DOHH2 (cell line): ENCODE measurements at regions not wholly inside any gene's neighbourhood (a gene's known extent, or its start where the extent isn't known, plus 50 kb on each side); places are given as distances from the start of the nearest gene placed in this dataset.
"Not testable (repeated sequence)": the region's sequence is repeated elsewhere in the genome, so short reads cannot be mapped to it uniquely, and the experiment has no call there.

Experiments used
- H3F3A ChIP-seq: fragments of 200-600 bp; sonication (generic), shearing (Covaris generic); 2 replicates; pipeline ENCODE4 v1.6.0; 2016; ENCODE audit warnings: antibody characterized with exemption, mild to moderate bottlenecking; ENCODE audit not compliant: control insufficient read depth, insufficient read depth
- H3K27ac ChIP-seq: fragments of 200-600 bp; sonication (generic); 2 replicates; pipeline ENCODE4 v1.5.1; 2014; ENCODE audit warnings: low read depth, mild to moderate bottlenecking, low read length, moderate library complexity
- H3K27me3 ChIP-seq: fragments of 200-600 bp; sonication (generic); 2 replicates; pipeline ENCODE4 v1.6.1; 2014; ENCODE audit warnings: mild to moderate bottlenecking, low read length, mixed read lengths; ENCODE audit not compliant: control insufficient read depth
- H3K36me3 ChIP-seq: fragments of 200-600 bp; sonication (generic); 2 replicates; pipeline ENCODE4 v1.6.1; 2014; ENCODE audit warnings: mild to moderate bottlenecking, low read length, moderate library complexity, mixed read lengths; ENCODE audit not compliant: control insufficient read depth
- H3K4me1 ChIP-seq: fragments of 200-600 bp; sonication (generic); 2 replicates; pipeline ENCODE4 v1.6.1; 2014; ENCODE audit warnings: mild to moderate bottlenecking, low read length, mixed read lengths; ENCODE audit not compliant: control insufficient read depth
- H3K4me2 ChIP-seq: fragments of 200-600 bp; sonication (generic); 2 replicates; pipeline ENCODE4 v1.6.0; 2014; ENCODE audit warnings: mild to moderate bottlenecking, low read length, moderate library complexity
- H3K4me3 ChIP-seq: fragments of 200-600 bp; sonication (generic); 2 replicates; pipeline ENCODE4 v1.5.1; 2014; ENCODE audit warnings: mild to moderate bottlenecking, low read length, mixed read lengths
- H3K79me2 ChIP-seq: fragments of 200-600 bp; sonication (generic); 2 replicates; pipeline ENCODE4 v1.6.1; 2014; ENCODE audit warnings: mild to moderate bottlenecking, low read length, mixed read lengths; ENCODE audit not compliant: control insufficient read depth
- H3K9me2 ChIP-seq: fragments of 200-600 bp; sonication (generic); replicated peaks from 2 replicates; pipeline ENCODE4 v1.6.1; 2014; ENCODE audit warnings: mild to moderate bottlenecking, low read length, mixed read lengths; ENCODE audit not compliant: control insufficient read depth
- H3K9me3 ChIP-seq: fragments of 200-600 bp; sonication (generic); 2 replicates; pipeline ENCODE4 v1.6.1; 2014; ENCODE audit warnings: antibody characterized with exemption, low read length, mixed read lengths; ENCODE audit not compliant: control insufficient read depth, insufficient read depth
- H4K20me1 ChIP-seq: fragments of 200-600 bp; sonication (generic); 2 replicates; pipeline ENCODE4 v1.6.0; 2014; ENCODE audit warnings: low read depth, mild to moderate bottlenecking, antibody characterized with exemption, low read length, moderate library complexity; ENCODE audit not compliant: control insufficient read depth, insufficient read depth
- EZH2phosphoT487 ChIP-seq: fragments of 200-600 bp; sonication (generic); IDR thresholded peaks from 2 replicates; pipeline ENCODE4 v1.6.1; 2017; ENCODE audit warnings: borderline replicate concordance, mild to moderate bottlenecking, antibody characterized with exemption, low read length, moderate library complexity, mixed read lengths
- TF ChIP-seq, protein P1 (sequence below): fragments of 200-600 bp; sonication (generic); IDR thresholded peaks from one replicate; pipeline ENCODE4 v1.5.1; 2014; ENCODE audit warnings: antibody characterized with exemption, mild to moderate bottlenecking, low read depth, low read length; ENCODE audit not compliant: poor library complexity, severe bottlenecking

DNA sequence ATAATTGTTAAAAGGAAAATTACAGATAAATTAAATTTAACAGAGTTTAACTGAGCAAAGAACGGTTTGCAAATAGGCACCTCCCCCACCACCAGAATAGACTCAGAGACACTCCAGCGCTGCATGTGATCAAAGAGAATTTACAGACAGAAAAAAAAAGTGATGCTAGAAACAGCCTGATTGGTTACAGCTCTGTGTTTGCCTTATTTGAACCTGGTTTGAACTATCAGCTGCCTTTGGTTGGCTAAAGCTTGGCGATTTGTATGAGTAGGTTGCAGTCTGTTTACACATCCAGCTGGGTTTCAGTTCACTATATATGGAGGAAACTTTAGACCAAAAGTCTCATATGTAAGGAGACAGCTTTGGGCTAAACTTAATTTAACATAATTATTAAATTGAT lies 249.1 kb downstream of the ENC1 start:
- no peak overlapping the region for H3K4me2 ChIP-seq

DNA sequence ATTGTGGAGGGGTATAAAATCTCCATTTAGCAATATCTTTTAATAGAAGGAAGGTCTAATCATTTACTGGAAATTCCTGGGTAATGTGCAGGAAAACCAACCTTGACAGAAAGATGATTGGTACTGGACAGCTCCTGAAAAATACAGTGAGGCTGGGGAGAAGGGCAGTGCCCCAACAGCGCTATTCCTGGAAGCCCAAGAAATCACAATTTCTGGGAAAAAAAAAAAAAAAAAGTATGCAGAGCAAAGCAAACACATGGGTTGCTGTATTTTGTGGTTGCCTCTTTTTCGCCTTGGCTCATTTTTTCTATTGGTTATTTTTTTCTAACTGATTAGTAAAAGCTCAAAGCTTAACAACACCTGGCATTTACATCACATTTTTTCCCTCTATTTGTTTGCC lies 249.7 kb downstream of the ENC1 start:
- Histone ChIP-seq H3K27ac (no peak overlapping the region), H4K20me1 (no peaks in the 10 kb centered on the region), H3K4me3 (no peak overlapping the region), H3K4me2 (no peak overlapping the region), H3K4me1 (no peaks in the 10 kb centered on the region), H3K9me2 (no peaks in the 10 kb centered on the region), H3K79me2 (no peaks in the 10 kb centered on the region), H3K27me3 (no peaks in the 10 kb centered on the region), H3F3A (no peaks in the 10 kb centered on the region), H3K9me3 (no peaks in the 10 kb centered on the region), H3K36me3 (no peaks in the 10 kb centered on the region)
- TF ChIP-seq EZH2phosphoT487, result no peak
- TF ChIP-seq, protein P1, sequence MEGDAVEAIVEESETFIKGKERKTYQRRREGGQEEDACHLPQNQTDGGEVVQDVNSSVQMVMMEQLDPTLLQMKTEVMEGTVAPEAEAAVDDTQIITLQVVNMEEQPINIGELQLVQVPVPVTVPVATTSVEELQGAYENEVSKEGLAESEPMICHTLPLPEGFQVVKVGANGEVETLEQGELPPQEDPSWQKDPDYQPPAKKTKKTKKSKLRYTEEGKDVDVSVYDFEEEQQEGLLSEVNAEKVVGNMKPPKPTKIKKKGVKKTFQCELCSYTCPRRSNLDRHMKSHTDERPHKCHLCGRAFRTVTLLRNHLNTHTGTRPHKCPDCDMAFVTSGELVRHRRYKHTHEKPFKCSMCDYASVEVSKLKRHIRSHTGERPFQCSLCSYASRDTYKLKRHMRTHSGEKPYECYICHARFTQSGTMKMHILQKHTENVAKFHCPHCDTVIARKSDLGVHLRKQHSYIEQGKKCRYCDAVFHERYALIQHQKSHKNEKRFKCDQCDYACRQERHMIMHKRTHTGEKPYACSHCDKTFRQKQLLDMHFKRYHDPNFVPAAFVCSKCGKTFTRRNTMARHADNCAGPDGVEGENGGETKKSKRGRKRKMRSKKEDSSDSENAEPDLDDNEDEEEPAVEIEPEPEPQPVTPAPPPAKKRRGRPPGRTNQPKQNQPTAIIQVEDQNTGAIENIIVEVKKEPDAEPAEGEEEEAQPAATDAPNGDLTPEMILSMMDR, result no peak

More for the DNA sequence above, 249.1 kb downstream of the ENC1 start:
- Histone ChIP-seq H3K4me3 (no peak overlapping the region), H4K20me1 (no peaks in the 10 kb centered on the region), H3K36me3 (no peaks in the 10 kb centered on the region), H3K9me3 (no peaks in the 10 kb centered on the region), H3K4me1 (no peaks in the 10 kb centered on the region), H3K79me2 (no peaks in the 10 kb centered on the region), H3K27ac (no peak overlapping the region), H3K27me3 (no peaks in the 10 kb centered on the region), H3F3A (no peaks in the 10 kb centered on the region), H3K9me2 (no peaks in the 10 kb centered on the region)
- no peak for TF ChIP-seq EZH2phosphoT487
- TF ChIP-seq, protein P1, result no peak

DNA sequence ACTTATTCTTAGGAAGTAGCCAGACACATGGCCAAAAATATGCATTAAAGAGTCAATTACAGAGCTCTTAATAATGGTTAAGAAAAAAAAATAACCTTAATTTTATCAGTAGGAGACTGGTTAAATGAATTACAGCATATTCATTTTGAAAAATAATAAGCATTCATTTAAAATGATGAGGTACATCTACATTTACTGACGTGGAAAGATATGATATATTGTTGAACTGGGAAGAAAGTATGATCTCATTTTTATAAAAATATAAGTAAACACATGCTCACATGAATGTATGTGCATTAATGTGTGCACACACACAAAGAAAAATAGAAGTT lies 250.3 kb downstream of the ENC1 start:
- no peaks in the 10 kb centered on the region for H3K79me2 ChIP-seq
- no peaks in the 10 kb centered on the region for H3K9me3 ChIP-seq
- H4K20me1 ChIP-seq, result no peaks in the 10 kb centered on the region
- H3K36me3 ChIP-seq, result no peaks in the 10 kb centered on the region
- no peaks in the 10 kb centered on the region for H3K9me2 ChIP-seq
- no peak overlapping the region for H3K4me2 ChIP-seq
- no peak overlapping the region for H3K27ac ChIP-seq
- H3K4me3 ChIP-seq, result no peak overlapping the region
- H3F3A ChIP-seq, result no peaks in the 10 kb centered on the region
- H3K4me1 ChIP-seq, result no peaks in the 10 kb centered on the region
- no peak for TF ChIP-seq EZH2phosphoT487
- TF ChIP-seq, protein P1, result no peak
- H3K27me3 ChIP-seq, result no peaks in the 10 kb centered on the region

DNA sequence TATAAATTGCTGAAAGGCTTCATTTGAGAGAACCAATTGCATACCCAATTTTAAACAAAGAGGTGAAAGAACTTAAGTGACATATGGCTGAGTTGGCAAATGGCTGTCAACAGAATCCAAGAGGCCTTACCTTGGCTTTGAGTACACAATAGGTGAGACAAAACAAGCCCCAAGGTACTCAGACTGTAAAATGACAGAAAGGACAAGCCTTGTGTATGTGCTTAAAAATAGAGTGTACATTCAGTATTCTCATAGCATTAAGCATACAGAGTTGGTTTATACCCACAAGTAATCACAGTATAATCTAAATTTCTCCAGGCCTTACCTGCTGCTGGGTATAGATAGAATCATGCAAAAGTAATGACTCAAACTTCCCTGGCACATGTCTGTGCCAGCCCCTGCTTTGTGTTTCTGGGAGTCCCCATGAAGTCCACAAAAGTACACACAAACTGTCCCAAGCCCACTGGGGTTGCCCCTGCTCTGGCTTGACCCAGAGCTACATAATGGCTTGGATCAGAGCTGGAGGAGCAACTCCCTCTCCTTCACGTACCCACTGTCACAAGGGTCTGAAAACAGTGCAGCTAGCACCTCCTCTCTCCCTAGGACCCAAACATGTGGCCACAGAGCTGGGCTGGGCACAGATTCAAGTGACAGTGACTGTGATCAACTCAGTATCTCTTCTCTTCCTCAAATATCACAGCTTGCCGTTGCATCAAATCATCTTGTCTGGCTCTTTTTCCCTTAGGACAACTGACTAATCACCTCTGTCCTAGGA lies 250.8 kb downstream of the ENC1 start:
- Histone ChIP-seq H3K4me1 (no peaks in the 10 kb centered on the region), H3F3A (no peaks in the 10 kb centered on the region), H3K27me3 (no peaks in the 10 kb centered on the region), H3K4me3 (no peak overlapping the region), H3K79me2 (no peaks in the 10 kb centered on the region), H3K4me2 (no peak overlapping the region), H4K20me1 (no peaks in the 10 kb centered on the region), H3K36me3 (no peaks in the 10 kb centered on the region), H3K9me3 (no peaks in the 10 kb centered on the region), H3K9me2 (no peaks in the 10 kb centered on the region), H3K27ac (no peak overlapping the region)
- TF ChIP-seq, protein P1, result no peak
- no peak for TF ChIP-seq EZH2phosphoT487

DNA sequence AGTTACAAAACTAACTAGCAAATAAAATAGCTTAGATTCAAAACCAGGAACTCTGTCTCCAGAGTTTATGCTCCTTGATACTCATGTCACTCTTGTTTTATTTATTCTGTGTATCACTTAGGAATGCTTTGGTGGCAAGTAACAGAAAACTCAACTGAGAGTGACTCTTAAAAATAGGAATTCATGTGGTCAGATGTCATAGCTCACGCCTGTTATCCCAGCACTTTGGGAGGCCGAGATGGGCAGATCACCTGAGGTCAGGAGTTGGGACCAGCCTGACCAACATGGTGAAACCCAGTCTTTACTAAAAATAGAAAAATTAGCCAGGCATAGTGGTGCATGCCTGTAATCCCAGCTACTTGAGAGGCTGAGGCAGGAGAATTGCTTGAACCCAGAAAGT lies 252.1 kb downstream of the ENC1 start:
- H4K20me1 ChIP-seq, H3K36me3 ChIP-seq, H3K27me3 ChIP-seq: not testable (repeated sequence)

More for the DNA sequence above, 252.1 kb downstream of the ENC1 start:
- not testable (repeated sequence) for H3K79me2 ChIP-seq, H3K4me1 ChIP-seq, H3K27ac ChIP-seq, H3K4me2 ChIP-seq, H3K9me2 ChIP-seq, H3K9me3 ChIP-seq, H3K4me3 ChIP-seq, H3F3A ChIP-seq
